ENCODE measurements at regions not wholly inside any gene's neighbourhood (a gene's known extent, or its start where the extent isn't known, plus 50 kb on each side); places are given as distances from the start of the nearest gene placed in this dataset.

GRCh38 chr3:148428862-148429605, 268.7 kb upstream of the AGTR1 start (continued):
- no peak for TF ChIP-seq ZNF462 (CRISPR knock-in tag; IDR thresholded peaks at IDR 0.05)
- no peak for TF ChIP-seq ZNF331 (CRISPR knock-in tag; IDR thresholded peaks at IDR 0.05; ENCODE audit: low read depth)
- no peak for TF ChIP-seq JUNB (IDR thresholded peaks at IDR 0.05; ENCODE audit: unreplicated experiment)
- no peak for TF ChIP-seq POLR2AphosphoS5 (IDR thresholded peaks at IDR 0.05; ENCODE audit: low read depth)
- TF ChIP-seq EZH2 (IDR thresholded peaks at IDR 0.05; ENCODE audit: low read depth, unreplicated experiment): no peak

GRCh38 chr3:148433665-148434064, 264.0 kb upstream of the AGTR1 start:
- no peaks in the 10 kb centered on the region for H3K36me3 ChIP-seq (ENCODE audit: insufficient read depth)
- no peak overlapping the region for H3K27ac ChIP-seq (ENCODE audit: low read depth)
- DNase-seq (ENCODE audit: low spot score) (no peak), ATAC-seq (no peak)
- no peaks in the 10 kb centered on the region for H3K9me2 ChIP-seq (ENCODE audit: insufficient read depth)
- no peak overlapping the region for H3K4me3 Mint-ChIP-seq
- no peaks in the 10 kb centered on the region for H3F3A ChIP-seq (replicated peaks; ENCODE audit: low read depth)
- no peak overlapping the region for H3K4me3 ChIP-seq
- no peaks in the 10 kb centered on the region for H3K27me3 Mint-ChIP-seq (ENCODE audit: insufficient read depth, low read depth, poor library complexity)
- no peaks in the 10 kb centered on the region for H3K4me1 ChIP-seq (ENCODE audit: insufficient read depth)
- no peaks in the 10 kb centered on the region for H4K20me1 ChIP-seq (replicated peaks; ENCODE audit: insufficient read depth)
- no peaks in the 10 kb centered on the region for H3K27me3 ChIP-seq (ENCODE audit: insufficient read depth)
- no peak overlapping the region for H2AFZ ChIP-seq
- H3K4me2 ChIP-seq: no peak overlapping the region
- no peaks in the 10 kb centered on the region for H3K79me2 ChIP-seq (replicated peaks; ENCODE audit: insufficient read depth)
- H3K27ac Mint-ChIP-seq: no peak overlapping the region
- H3K36me3 Mint-ChIP-seq (ENCODE audit: low read depth): no peaks in the 10 kb centered on the region
- H3K4me1 Mint-ChIP-seq: no peaks in the 10 kb centered on the region
- H3K9me3 Mint-ChIP-seq: no peaks in the 10 kb centered on the region
- TF ChIP-seq EZH2phosphoT487 (IDR thresholded peaks at IDR 0.05; ENCODE audit: unreplicated experiment) (no peak), ZNF462 (CRISPR knock-in tag; IDR thresholded peaks at IDR 0.05) (no peak), JUNB (IDR thresholded peaks at IDR 0.05; ENCODE audit: unreplicated experiment) (no peak)

Measured in GM23338 (cell line).